K562 (cell line): ENCODE measurements at regions not wholly inside any gene's neighbourhood (a gene's known extent, or its start where the extent isn't known, plus 50 kb on each side); places are given as distances from the start of the nearest gene placed in this dataset.

ENCODE experiments used
- MYNN ChIP-seq, 2 experiments: sonication (generic); formaldehyde crosslinking in 1 of 2; IDR thresholded peaks; 2 replicates each; pipeline versions ENCODE4 v1.5.0 to v1.6.1; 2016 to 2020; ENCODE audit warnings: antibody characterized with exemption in 1 of 2, missing genetic modification reagents in 1 of 2
- PTBP1 ChIP-seq: fragments of 200-400 bp; formaldehyde crosslinking; IDR thresholded peaks from 2 replicates; pipeline ENCODE4 v1.6.1; 2017; ENCODE audit warnings: low read depth, low read length
- TF ChIP-seq, protein P1 (sequence below): fragments of 450-650 bp; IDR thresholded peaks from 2 replicates; pipeline ENCODE4 v1.6.1; 2016; ENCODE audit warnings: low read depth

DNA sequence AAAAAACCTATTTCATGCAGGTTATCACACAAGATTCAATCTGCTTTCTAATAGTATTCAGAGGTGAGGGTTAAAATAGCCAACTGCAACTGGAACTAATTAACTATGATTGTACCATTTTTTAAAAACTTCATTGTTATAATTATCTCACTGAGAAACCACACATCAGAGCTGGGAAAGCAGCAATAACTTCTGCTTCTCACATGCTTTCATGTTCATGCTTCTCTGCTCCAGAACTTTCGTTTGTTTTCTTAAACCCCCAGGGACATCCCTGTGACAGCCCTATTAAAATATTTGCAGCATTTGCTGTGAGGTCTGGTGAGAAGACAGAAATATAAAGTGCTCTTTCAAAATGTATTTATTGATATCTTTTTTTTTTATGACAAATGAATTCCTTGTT lies 389.0 kb upstream of the SORCS1 start:
- TF ChIP-seq, protein P1, sequence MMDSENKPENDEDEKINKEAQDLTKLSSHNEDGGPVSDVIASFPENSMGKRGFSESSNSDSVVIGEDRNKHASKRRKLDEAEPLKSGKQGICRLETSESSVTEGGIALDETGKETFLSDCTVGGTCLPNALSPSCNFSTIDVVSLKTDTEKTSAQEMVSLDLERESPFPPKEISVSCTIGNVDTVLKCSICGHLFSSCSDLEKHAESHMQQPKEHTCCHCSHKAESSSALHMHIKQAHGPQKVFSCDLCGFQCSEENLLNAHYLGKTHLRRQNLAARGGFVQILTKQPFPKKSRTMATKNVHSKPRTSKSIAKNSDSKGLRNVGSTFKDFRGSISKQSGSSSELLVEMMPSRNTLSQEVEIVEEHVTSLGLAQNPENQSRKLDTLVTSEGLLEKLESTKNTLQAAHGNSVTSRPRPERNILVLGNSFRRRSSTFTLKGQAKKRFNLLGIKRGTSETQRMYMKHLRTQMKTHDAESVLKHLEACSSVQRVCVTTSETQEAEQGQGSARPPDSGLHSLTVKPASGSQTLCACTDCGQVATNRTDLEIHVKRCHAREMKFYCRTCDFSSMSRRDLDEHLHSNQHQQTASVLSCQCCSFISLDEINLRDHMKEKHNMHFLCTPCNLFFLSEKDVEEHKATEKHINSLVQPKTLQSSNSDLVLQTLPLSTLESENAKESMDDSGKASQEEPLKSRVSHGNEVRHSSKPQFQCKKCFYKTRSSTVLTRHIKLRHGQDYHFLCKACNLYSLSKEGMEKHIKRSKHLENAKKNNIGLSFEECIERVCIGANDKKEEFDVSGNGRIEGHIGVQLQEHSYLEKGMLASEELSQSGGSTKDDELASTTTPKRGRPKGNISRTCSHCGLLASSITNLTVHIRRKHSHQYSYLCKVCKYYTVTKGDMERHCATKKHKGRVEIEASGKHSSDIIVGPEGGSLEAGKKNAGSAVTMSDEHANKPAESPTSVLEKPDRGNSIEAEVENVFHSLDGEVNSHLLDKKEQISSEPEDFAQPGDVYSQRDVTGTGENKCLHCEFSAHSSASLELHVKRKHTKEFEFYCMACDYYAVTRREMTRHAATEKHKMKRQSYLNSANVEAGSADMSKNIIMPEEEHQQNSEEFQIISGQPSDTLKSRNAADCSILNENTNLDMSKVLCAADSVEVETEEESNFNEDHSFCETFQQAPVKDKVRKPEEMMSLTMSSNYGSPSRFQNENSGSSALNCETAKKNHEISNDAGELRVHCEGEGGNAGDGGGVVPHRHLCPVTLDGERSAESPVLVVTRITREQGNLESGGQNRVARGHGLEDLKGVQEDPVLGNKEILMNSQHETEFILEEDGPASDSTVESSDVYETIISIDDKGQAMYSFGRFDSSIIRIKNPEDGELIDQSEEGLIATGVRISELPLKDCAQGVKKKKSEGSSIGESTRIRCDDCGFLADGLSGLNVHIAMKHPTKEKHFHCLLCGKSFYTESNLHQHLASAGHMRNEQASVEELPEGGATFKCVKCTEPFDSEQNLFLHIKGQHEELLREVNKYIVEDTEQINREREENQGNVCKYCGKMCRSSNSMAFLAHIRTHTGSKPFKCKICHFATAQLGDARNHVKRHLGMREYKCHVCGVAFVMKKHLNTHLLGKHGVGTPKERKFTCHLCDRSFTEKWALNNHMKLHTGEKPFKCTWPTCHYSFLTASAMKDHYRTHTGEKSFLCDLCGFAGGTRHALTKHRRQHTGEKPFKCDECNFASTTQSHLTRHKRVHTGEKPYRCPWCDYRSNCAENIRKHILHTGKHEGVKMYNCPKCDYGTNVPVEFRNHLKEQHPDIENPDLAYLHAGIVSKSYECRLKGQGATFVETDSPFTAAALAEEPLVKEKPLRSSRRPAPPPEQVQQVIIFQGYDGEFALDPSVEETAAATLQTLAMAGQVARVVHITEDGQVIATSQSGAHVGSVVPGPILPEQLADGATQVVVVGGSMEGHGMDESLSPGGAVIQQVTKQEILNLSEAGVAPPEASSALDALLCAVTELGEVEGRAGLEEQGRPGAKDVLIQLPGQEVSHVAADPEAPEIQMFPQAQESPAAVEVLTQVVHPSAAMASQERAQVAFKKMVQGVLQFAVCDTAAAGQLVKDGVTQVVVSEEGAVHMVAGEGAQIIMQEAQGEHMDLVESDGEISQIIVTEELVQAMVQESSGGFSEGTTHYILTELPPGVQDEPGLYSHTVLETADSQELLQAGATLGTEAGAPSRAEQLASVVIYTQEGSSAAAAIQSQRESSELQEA, result no peak
- TF ChIP-seq PTBP1 (no peak), MYNN (IDR thresholded peaks at IDR 0.05) (no peak), MYNN (CRISPR knock-in tag; IDR thresholded peaks at IDR 0.05) (no peak)
